ENCODE measurements at regions not wholly inside any gene's neighbourhood (a gene's known extent, or its start where the extent isn't known, plus 50 kb on each side); places are given as distances from the start of the nearest gene placed in this dataset.

DNA sequence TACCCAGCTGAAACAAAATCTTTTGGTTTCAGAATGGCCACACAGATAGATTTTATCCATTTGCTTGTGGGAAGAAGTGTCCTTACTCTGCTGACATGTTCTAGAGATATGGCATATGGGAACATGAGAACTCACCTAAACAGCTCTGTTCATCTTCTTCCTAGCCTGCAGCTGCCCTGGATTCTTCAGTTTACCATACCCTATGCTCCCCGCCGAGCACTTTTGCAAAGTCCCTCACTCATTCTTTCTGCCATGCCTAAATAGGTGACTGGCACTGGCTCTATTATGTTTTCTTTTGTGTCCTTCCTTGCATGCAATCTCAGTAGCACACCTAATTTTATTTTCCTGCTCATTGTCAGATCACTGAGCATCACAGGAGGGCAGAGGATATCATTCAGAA lies 293.7 kb upstream of the RSPO3 start:
- no peaks in the 10 kb centered on the region for H3K27me3 ChIP-seq (ENCODE audit: insufficient read depth, low read length)
- H3K9me3 ChIP-seq (ENCODE audit: control insufficient read depth, low read depth, low read length): no peaks in the 10 kb centered on the region
- H3K4me1 Mint-ChIP-seq: peaks cover 11 to 13% of the 10 kb centered on the region in 2 experiments
- H3K9me3 Mint-ChIP-seq: no peaks in the 10 kb centered on the region
- no peak overlapping the region for H2BK5ac ChIP-seq (ENCODE audit: insufficient read length, low read length)
- H3K23ac ChIP-seq (ENCODE audit: insufficient read length, low read depth, low read length): no peak overlapping the region
- H3K27me3 Mint-ChIP-seq (ENCODE audit: low read depth): no peaks in the 10 kb centered on the region
- H2BK12ac ChIP-seq (ENCODE audit: insufficient read length, low read depth, low read length): no peak overlapping the region
- H3K27ac Mint-ChIP-seq: peak overlapping the region in 2 of 3 experiments; percentile 10 to 15; a peak in 4 of 7 replicates
- H3K79me2 ChIP-seq (ENCODE audit: insufficient read depth, low read length): no peaks in the 10 kb centered on the region
- H4K20me1 ChIP-seq (ENCODE audit: control insufficient read depth, insufficient read depth, insufficient read length): no peaks in the 10 kb centered on the region
- H3K4ac ChIP-seq (ENCODE audit: low read depth, low read length): no peak overlapping the region
- no peaks in the 10 kb centered on the region for H3K36me3 Mint-ChIP-seq (ENCODE audit: insufficient read depth in 1 of 3, low read depth in 3 of 3)
- no peak overlapping the region for H2BK120ac ChIP-seq (ENCODE audit: low read depth, low read length, poor library complexity, severe bottlenecking)
- H4K5ac ChIP-seq (ENCODE audit: insufficient read length, low read depth, low read length): no peak overlapping the region
- H4K91ac ChIP-seq (ENCODE audit: insufficient read length, low read depth, low read length): no peak overlapping the region
- H4K8ac ChIP-seq (replicated peaks; ENCODE audit: insufficient read length, low read depth, low read length): no peak overlapping the region
- no peaks in the 10 kb centered on the region for H3K23me2 ChIP-seq (ENCODE audit: insufficient read length, low read depth, low read length, poor library complexity, severe bottlenecking)
- no peak overlapping the region for H3K56ac ChIP-seq (ENCODE audit: insufficient read length, low read depth, low read length)
- no peak for DNase-seq
- no peak overlapping the region for H3K18ac ChIP-seq (ENCODE audit: insufficient read length, low read depth, low read length)
- H3K4me3 Mint-ChIP-seq: no peak overlapping the region
- WGBS (ENCODE audit: extremely low coverage, insufficient read length, low lambda C conversion rate): no CpG with 5 or more reads among the region's 2 CpGs
- TF ChIP-seq, protein P1, sequence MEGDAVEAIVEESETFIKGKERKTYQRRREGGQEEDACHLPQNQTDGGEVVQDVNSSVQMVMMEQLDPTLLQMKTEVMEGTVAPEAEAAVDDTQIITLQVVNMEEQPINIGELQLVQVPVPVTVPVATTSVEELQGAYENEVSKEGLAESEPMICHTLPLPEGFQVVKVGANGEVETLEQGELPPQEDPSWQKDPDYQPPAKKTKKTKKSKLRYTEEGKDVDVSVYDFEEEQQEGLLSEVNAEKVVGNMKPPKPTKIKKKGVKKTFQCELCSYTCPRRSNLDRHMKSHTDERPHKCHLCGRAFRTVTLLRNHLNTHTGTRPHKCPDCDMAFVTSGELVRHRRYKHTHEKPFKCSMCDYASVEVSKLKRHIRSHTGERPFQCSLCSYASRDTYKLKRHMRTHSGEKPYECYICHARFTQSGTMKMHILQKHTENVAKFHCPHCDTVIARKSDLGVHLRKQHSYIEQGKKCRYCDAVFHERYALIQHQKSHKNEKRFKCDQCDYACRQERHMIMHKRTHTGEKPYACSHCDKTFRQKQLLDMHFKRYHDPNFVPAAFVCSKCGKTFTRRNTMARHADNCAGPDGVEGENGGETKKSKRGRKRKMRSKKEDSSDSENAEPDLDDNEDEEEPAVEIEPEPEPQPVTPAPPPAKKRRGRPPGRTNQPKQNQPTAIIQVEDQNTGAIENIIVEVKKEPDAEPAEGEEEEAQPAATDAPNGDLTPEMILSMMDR (conservative IDR thresholded peaks at IDR 0.05): no peak
- H2BK15ac ChIP-seq (ENCODE audit: low read depth, low read length): no peak overlapping the region
- H3K9ac ChIP-seq (ENCODE audit: extremely low read depth, insufficient read length, low read length): no peak overlapping the region
- H3K14ac ChIP-seq (ENCODE audit: insufficient read depth, low read length): no peak overlapping the region
- no peak overlapping the region for H3K27ac ChIP-seq (ENCODE audit: insufficient read length, low read depth, low read length)
- no peak overlapping the region for H2BK20ac ChIP-seq (ENCODE audit: low read depth, low read length, poor library complexity, severe bottlenecking)
- no peak overlapping the region for H3T11ph ChIP-seq (ENCODE audit: low read length)
- no peak overlapping the region for H2AFZ ChIP-seq (ENCODE audit: low read length)
- H3K4me1 ChIP-seq (ENCODE audit: insufficient read depth, low read length): peaks cover 5% of the 10 kb centered on the region
- H3K4me2 ChIP-seq (ENCODE audit: insufficient read depth, insufficient read length, low read length): no peak overlapping the region
- no peaks in the 10 kb centered on the region for H3K79me1 ChIP-seq (ENCODE audit: insufficient read depth, low read depth, low read length, poor library complexity, severe bottlenecking)
- no peak overlapping the region for H2AK5ac ChIP-seq (ENCODE audit: insufficient read length, low read length)

Data from H9 (cell line).